A673 (cell line): ENCODE measurements at regions not wholly inside any gene's neighbourhood (a gene's known extent, or its start where the extent isn't known, plus 50 kb on each side); places are given as distances from the start of the nearest gene placed in this dataset.

ENCODE experiments used
- CTCF ChIP-seq: fragments of 300-800, 200-600 bp; sonication (generic); conservative IDR thresholded peaks from 2 replicates; pipeline ENCODE4 v1.5.1; 2017; ENCODE audit warnings: low read depth, mild to moderate bottlenecking, antibody characterized with exemption, low read length, moderate library complexity, mixed read lengths
- EZH2 ChIP-seq: fragments of 200-600 bp; sonication (generic); IDR thresholded peaks from 2 replicates; pipeline ENCODE4 v1.6.1; 2017; ENCODE audit warnings: borderline replicate concordance, low read depth, mild to moderate bottlenecking, mixed read lengths, antibody characterized with exemption, low read length; ENCODE audit not compliant: poor library complexity, severe bottlenecking

- TF ChIP-seq EZH2 (no peak), CTCF (no peak)
Measured at GRCh38 chr2:16869711-16870110, 204.1 kb upstream of the CYRIA start.
